ENCODE measurements at regions not wholly inside any gene's neighbourhood (a gene's known extent, or its start where the extent isn't known, plus 50 kb on each side); places are given as distances from the start of the nearest gene placed in this dataset.
"Not testable (repeated sequence)": the region's sequence is repeated elsewhere in the genome, so short reads cannot be mapped to it uniquely, and the experiment has no call there.

DNA sequence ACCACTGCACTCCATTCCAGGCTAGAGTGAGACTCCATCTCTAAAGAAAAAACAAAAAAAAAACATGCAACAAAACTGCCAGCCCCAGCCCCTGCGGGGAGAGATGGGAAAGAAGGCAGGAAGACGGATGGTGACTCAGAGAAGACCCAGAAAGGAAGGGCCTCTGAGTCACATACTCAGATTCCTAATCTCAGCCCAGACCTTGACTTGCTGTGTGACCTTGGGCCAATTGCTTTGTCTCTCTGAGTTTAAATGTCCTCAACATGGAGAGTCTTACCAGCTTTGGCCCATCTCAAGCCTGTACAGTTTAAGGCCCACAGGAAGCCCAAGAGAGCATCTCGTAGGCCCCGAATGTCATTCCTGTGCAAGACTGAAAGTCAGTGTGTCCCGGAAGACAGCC lies 86.5 kb upstream of the LHX1 start:
- no peak for FAIRE-seq
- no peak overlapping the region for H3K4me3 ChIP-seq (ENCODE audit: low read depth, low read length)
- no peaks in the 10 kb centered on the region for H3K27me3 ChIP-seq (ENCODE audit: control insufficient read depth, insufficient read depth, low read length)
- TF ChIP-seq, protein P1, sequence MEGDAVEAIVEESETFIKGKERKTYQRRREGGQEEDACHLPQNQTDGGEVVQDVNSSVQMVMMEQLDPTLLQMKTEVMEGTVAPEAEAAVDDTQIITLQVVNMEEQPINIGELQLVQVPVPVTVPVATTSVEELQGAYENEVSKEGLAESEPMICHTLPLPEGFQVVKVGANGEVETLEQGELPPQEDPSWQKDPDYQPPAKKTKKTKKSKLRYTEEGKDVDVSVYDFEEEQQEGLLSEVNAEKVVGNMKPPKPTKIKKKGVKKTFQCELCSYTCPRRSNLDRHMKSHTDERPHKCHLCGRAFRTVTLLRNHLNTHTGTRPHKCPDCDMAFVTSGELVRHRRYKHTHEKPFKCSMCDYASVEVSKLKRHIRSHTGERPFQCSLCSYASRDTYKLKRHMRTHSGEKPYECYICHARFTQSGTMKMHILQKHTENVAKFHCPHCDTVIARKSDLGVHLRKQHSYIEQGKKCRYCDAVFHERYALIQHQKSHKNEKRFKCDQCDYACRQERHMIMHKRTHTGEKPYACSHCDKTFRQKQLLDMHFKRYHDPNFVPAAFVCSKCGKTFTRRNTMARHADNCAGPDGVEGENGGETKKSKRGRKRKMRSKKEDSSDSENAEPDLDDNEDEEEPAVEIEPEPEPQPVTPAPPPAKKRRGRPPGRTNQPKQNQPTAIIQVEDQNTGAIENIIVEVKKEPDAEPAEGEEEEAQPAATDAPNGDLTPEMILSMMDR (IDR thresholded peaks at IDR 0.05; ENCODE audit: insufficient read depth, low read length, severe bottlenecking): no peak
- DNase-seq (ENCODE audit: low read depth): peak; percentile 79
- H3K36me3 ChIP-seq (ENCODE audit: control insufficient read depth, insufficient read depth, low read length): no peaks in the 10 kb centered on the region

DNA sequence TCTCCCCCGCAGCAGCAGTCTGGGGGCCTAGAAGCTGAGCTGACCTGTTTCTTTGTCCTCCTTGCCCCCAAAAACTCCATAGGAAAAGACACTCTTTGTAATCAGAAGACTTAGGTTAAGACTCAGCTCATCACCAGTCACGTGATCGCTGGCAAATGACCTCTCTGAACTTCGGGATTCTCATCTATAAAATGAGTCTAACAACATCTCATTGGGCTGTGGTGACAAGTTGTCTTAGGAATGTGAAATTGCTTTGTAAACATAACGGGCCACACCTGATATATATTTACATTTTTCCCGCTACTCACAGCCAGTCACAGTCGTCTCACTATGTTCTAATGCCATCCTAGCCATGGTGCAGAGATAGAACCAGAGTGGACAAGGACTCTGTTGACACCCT lies 86.0 kb upstream of the LHX1 start:
- TF ChIP-seq, protein P1 (IDR thresholded peaks at IDR 0.05; ENCODE audit: insufficient read depth, low read length, severe bottlenecking): no peak
- Histone ChIP-seq H3K4me3 (ENCODE audit: low read depth, low read length) (no peak overlapping the region), H3K36me3 (ENCODE audit: control insufficient read depth, insufficient read depth, low read length) (no peaks in the 10 kb centered on the region), H3K27me3 (ENCODE audit: control insufficient read depth, insufficient read depth, low read length) (no peaks in the 10 kb centered on the region)
- no peak for FAIRE-seq
- peak; percentile 85 for DNase-seq (ENCODE audit: low read depth)

DNA sequence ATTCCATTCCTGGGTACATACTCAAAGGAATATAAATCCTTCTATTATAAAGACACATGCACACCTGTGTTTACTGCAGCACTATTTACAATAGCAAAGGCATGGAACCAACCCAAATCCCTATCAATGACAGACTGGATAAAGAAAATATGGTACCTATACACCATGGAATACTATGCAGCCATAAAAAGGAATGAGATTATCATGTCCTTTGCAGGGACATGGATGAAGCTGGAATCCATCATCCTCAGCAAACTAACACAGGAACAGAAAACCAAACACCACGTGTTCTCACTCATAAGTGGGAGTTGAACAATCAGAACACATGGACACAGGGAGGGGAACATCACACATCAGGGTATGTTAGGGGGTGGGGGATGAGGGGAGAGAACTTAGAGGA lies 84.8 kb upstream of the LHX1 start:
- H3K36me3 ChIP-seq (ENCODE audit: control insufficient read depth, insufficient read depth, low read length); H3K4me3 ChIP-seq (ENCODE audit: low read depth, low read length); H3K27me3 ChIP-seq (ENCODE audit: control insufficient read depth, insufficient read depth, low read length); FAIRE-seq; DNase-seq (ENCODE audit: low read depth): not testable (repeated sequence)

- H3K27me3 ChIP-seq (ENCODE audit: control insufficient read depth, insufficient read depth, low read length): no peaks in the 10 kb centered on the region
- DNase-seq (ENCODE audit: low read depth): no peak
- no peak for FAIRE-seq
- no peak overlapping the region for H3K4me3 ChIP-seq (ENCODE audit: low read depth, low read length)
- no peaks in the 10 kb centered on the region for H3K36me3 ChIP-seq (ENCODE audit: control insufficient read depth, insufficient read depth, low read length)
- TF ChIP-seq, protein P1 (IDR thresholded peaks at IDR 0.05; ENCODE audit: insufficient read depth, low read length, severe bottlenecking): no peak
Observed at GRCh38 chr17:36854982-36855381, 82.3 kb upstream of the LHX1 start.

GRCh38 chr17:36855459-36855858 lies 81.8 kb upstream of the LHX1 start:
- no peak for DNase-seq (ENCODE audit: low read depth)
- no peaks in the 10 kb centered on the region for H3K27me3 ChIP-seq (ENCODE audit: control insufficient read depth, insufficient read depth, low read length)
- TF ChIP-seq, protein P1 (IDR thresholded peaks at IDR 0.05; ENCODE audit: insufficient read depth, low read length, severe bottlenecking): no peak
- H3K36me3 ChIP-seq (ENCODE audit: control insufficient read depth, insufficient read depth, low read length): no peaks in the 10 kb centered on the region
- H3K4me3 ChIP-seq (ENCODE audit: low read depth, low read length): no peak overlapping the region
- FAIRE-seq: no peak

DNA sequence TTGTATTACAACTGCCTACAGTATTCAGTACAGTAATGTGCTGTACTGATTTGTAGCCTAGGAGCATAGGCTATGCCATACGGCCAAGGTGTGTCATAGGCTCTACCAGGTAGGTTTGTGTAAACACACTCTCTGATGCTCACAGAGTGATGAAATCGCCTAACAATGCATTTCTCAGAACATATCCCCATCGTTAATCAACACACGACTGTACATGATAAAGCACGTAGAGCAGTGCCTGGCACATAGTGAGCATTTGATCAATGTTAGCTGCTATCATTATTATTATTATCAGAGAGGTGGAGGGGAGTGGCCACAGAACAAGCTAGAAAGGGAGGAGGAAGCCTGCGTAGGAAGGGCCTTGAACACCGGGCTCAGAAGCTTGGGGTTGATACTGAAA lies 81.1 kb upstream of the LHX1 start:
- peak; percentile 100 for DNase-seq (ENCODE audit: low read depth)
- Histone ChIP-seq H3K27me3 (ENCODE audit: control insufficient read depth, insufficient read depth, low read length) (no peaks in the 10 kb centered on the region), H3K4me3 (ENCODE audit: low read depth, low read length) (no peak overlapping the region), H3K36me3 (ENCODE audit: control insufficient read depth, insufficient read depth, low read length) (no peaks in the 10 kb centered on the region)
- TF ChIP-seq, protein P1 (IDR thresholded peaks at IDR 0.05; ENCODE audit: insufficient read depth, low read length, severe bottlenecking): no peak
- FAIRE-seq: no peak

All from bronchial epithelial cell (primary cell).